RWPE1 (cell line): ENCODE measurements at regions not wholly inside any gene's neighbourhood (a gene's known extent, or its start where the extent isn't known, plus 50 kb on each side); places are given as distances from the start of the nearest gene placed in this dataset.

ENCODE experiments used
- CTCF ChIA-PET: fragments of 350-600 bp; sonication (Branson Sonifier 250); formaldehyde crosslinking; extraction: SDS; loops from one replicate; lab custom pipeline; 2021; lab: Yijun Ruan, JAX
- POLR2A ChIA-PET: fragments of 400-600 bp; formaldehyde crosslinking; extraction: SDS; loops from one replicate; lab custom pipeline; 2020; ENCODE audit warnings: antibody characterized with exemption; ENCODE audit not compliant: low non-redundant PET; lab: Yijun Ruan, JAX
- DNase-seq: peaks from one replicate; pipeline ENCODE4 v3.0.0; 2012; ENCODE audit warnings: low spot score
- H3K27ac ChIP-seq: fragments of 450-650 bp; 2 replicates; pipeline ENCODE4 v1.5.1; 2017
- TF ChIP-seq, protein P1 (sequence below): fragments of 450-650 bp; conservative IDR thresholded peaks from 2 replicates; pipeline ENCODE4 v1.5.1; 2017; ENCODE audit warnings: low read depth, mild to moderate bottlenecking

DNA sequence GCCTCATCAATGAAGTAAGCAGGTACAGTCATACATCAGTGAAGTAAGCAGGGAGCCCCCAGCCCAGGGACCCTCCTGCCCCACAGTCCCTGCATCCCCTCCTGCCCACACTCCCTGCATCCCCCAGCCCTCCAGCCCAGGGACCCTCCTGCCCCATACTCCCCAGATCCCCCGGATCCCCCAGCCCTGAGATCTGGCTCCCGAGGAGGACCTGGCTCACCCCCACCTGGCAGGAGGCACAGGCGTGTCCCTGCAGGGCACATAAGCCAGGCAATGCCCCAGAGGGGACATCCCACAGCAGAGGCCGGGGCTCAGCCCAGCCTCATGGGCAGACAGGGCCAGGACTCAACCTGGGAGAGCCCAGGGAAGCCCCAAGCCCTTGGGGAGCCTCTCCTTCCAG, 53.6 kb upstream of the TPM4 start:
- ChIA-PET POLR2A (no interaction called here), CTCF (no interaction called here)
- DNase-seq, result no peak
- TF ChIP-seq, protein P1, sequence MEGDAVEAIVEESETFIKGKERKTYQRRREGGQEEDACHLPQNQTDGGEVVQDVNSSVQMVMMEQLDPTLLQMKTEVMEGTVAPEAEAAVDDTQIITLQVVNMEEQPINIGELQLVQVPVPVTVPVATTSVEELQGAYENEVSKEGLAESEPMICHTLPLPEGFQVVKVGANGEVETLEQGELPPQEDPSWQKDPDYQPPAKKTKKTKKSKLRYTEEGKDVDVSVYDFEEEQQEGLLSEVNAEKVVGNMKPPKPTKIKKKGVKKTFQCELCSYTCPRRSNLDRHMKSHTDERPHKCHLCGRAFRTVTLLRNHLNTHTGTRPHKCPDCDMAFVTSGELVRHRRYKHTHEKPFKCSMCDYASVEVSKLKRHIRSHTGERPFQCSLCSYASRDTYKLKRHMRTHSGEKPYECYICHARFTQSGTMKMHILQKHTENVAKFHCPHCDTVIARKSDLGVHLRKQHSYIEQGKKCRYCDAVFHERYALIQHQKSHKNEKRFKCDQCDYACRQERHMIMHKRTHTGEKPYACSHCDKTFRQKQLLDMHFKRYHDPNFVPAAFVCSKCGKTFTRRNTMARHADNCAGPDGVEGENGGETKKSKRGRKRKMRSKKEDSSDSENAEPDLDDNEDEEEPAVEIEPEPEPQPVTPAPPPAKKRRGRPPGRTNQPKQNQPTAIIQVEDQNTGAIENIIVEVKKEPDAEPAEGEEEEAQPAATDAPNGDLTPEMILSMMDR, result no peak
- no peak overlapping the region for H3K27ac ChIP-seq

DNA sequence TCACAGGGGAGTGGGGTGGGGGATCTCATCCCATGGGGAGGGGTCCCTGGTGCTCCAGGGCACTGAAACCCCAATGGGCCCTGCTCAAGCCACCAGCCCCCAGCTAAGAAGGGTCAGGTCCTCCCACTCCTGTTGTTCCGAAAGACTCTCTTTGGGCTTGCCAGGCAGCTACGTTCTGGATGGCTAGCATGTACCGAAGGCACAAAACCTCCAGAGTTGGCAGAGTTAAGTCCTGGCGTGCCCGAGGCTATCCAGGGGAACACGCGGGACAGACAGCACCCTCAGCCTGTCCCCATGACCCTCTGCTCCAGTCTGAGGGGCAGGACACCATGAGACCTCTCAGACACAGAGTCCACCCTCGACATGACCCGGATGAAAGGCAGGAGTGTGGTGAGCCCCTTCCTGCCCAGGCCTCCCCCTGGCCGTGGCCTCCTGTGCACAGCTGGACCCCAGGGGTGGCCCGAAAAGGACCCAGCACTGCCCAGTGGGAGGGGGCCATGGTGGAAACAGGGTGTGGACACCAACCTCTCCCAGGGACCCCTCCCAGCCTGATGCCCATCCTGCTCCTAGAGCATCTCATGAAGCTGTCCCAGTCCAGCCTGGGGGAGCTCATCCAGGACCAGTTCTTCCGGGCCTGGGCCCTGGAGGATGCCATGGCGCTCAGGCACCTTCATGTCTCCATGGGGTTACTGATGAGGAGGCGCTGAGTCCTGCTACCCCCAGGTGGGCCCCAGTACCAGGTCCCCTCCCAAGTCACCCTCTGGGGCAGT, 53.0 kb upstream of the TPM4 start:
- TF ChIP-seq, protein P1, result no peak
- CTCF ChIA-PET, result interaction anchor here (0.6 kb wide), 1 partner anchor 160 kb away, joined by 3 read pairs; no protein-coding TSS in a partner anchor
- POLR2A ChIA-PET, result no interaction called here

DNA sequence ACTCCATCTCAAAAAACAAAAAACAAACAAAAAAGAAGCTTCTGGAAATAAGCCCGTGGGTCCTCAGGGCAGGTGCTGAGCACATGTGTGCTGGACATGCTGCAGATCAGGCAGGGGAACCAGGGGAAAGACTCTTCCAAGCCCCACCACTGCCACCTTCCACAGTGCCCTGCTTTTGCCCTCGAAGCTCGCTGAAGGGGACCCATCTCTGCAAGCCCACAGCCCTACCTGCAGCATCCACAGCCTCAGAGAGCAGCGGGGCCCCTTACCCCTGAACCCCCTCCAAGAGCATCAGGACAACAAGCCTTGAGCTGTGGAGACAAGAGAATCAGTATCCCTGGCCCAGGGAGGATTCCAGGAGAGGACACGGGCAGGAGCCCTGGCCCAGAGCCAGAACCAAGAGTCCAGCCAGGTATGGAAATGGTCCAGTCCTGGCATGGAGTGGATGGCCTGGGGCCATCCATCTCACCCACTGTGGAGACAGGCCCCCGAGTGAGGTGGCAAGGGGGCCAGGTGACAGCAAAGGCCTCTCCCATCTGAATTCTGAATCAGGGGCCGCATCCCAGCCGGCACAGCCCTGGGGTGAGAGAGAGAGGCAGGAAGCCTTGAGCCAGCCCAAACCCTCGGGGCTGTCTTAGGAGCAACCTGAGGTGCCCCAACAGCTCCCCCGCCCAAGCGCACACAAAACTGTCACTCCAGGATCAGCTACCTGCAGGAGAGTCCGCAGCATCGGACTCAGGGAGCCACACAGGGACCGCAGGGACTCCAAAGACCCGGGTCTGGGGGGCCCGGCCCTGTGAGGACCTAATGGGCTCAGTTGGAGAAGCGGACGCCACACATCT, 51.8 kb upstream of the TPM4 start:
- no peak overlapping the region for H3K27ac ChIP-seq
- CTCF ChIA-PET, result interaction anchor here (0.5 kb wide), 1 partner anchor 159 kb away, joined by 3 read pairs; no protein-coding TSS in a partner anchor
- POLR2A ChIA-PET, result no interaction called here
- DNase-seq, result no peak
- TF ChIP-seq, protein P1, result no peak

More for the DNA sequence above, 53.0 kb upstream of the TPM4 start:
- no peak overlapping the region for H3K27ac ChIP-seq
- no peak for DNase-seq

GRCh38 chr19:16025108-16026101, 50.9 kb upstream of the TPM4 start:
- no peak overlapping the region for H3K27ac ChIP-seq
- DNase-seq, result peak; percentile 70
- ChIA-PET POLR2A (interaction anchor here (0.5 kb wide), 1 partner anchor 167 kb away, joined by 3 read pairs; no protein-coding TSS in a partner anchor), CTCF (interaction anchor here (0.6 to 0.8 kb wide), 3 partner anchors 163 to 361 kb away, joined by 3 read pairs; no protein-coding TSS in a partner anchor)
- TF ChIP-seq, protein P1, result peak; percentile 29; the same call in 1 of the 2 replicates

- CTCF ChIA-PET, result interaction anchor here (0.6 to 0.8 kb wide), 2 partner anchors 174 to 361 kb away, joined by 3 read pairs; no protein-coding TSS in a partner anchor
- POLR2A ChIA-PET, result interaction anchor here (0.5 kb wide), 1 partner anchor 168 kb away, joined by 3 read pairs; no protein-coding TSS in a partner anchor
- TF ChIP-seq, protein P1, result no peak
- DNase-seq, result no peak
- no peak overlapping the region for H3K27ac ChIP-seq
Observed at GRCh38 chr19:16026131-16026530, 50.2 kb upstream of the TPM4 start.
